NCI-H1092 treated with DMSO at 0.1 percent for 48 hours (cell line): ENCODE measurements at regions not wholly inside any gene's neighbourhood (a gene's known extent, or its start where the extent isn't known, plus 50 kb on each side); places are given as distances from the start of the nearest gene placed in this dataset.

Source experiments
- DNase-seq: peaks from one replicate; lab custom pipeline; 2025; lab: John Stamatoyannopoulos, UW

- DNase-seq, result no peak
Observed at GRCh38 chr10:31145986-31146385, 114.3 kb upstream of the ZNF438 start.

- DNase-seq, result no peak
Observed at GRCh38 chr10:31146491-31147209, 115.0 kb upstream of the ZNF438 start.

GRCh38 chr10:31147210-31147608, 115.5 kb upstream of the ZNF438 start:
- DNase-seq, result no peak

- DNase-seq, result peak; percentile 4
Observed at GRCh38 chr10:31148951-31149350, 117.3 kb upstream of the ZNF438 start.

GRCh38 chr10:31149835-31150512, 118.3 kb upstream of the ZNF438 start:
- no peak for DNase-seq

- DNase-seq, result no peak
Observed at GRCh38 chr10:31151301-31151700, 119.6 kb upstream of the ZNF438 start.

GRCh38 chr10:31152421-31153135, 120.9 kb upstream of the ZNF438 start:
- DNase-seq, result no peak

GRCh38 chr10:31153161-31153560, 121.5 kb upstream of the ZNF438 start:
- no peak for DNase-seq

- no peak for DNase-seq
Observed at GRCh38 chr10:31153692-31154091, 122.0 kb upstream of the ZNF438 start.

- no peak for DNase-seq
Observed at GRCh38 chr10:31154996-31155395, 123.3 kb upstream of the ZNF438 start.

GRCh38 chr10:31157123-31158010, 125.7 kb upstream of the ZNF438 start:
- DNase-seq, result peak; percentile 89

GRCh38 chr10:31158011-31158658, 126.5 kb upstream of the ZNF438 start:
- DNase-seq, result peak; percentile 21

- DNase-seq, result no peak
Observed at GRCh38 chr10:31166606-31167005, 134.9 kb upstream of the ZNF438 start.

- no peak for DNase-seq
Observed at GRCh38 chr10:31170636-31171035, 139.0 kb upstream of the ZNF438 start.

- DNase-seq, result no peak
Observed at GRCh38 chr10:31171402-31172083, 139.9 kb upstream of the ZNF438 start.

GRCh38 chr10:31172925-31173324, 141.3 kb upstream of the ZNF438 start:
- no peak for DNase-seq

- DNase-seq, result no peak
Observed at GRCh38 chr10:31173752-31174151, 142.1 kb upstream of the ZNF438 start.

GRCh38 chr10:31179091-31179680, 139.8 kb upstream of the ZEB1 start:
- no peak for DNase-seq

GRCh38 chr10:31186225-31187000, 132.6 kb upstream of the ZEB1 start:
- DNase-seq, result no peak

GRCh38 chr10:31187182-31187581, 131.8 kb upstream of the ZEB1 start:
- DNase-seq, result no peak
